GM12891 (cell line): ENCODE measurements at regions not wholly inside any gene's neighbourhood (a gene's known extent, or its start where the extent isn't known, plus 50 kb on each side); places are given as distances from the start of the nearest gene placed in this dataset.

Source experiments
- POLR2A ChIP-seq: IDR thresholded peaks from 2 replicates; pipeline ENCODE4 v1.6.1; 2011; ENCODE audit warnings: low read depth, low read length, control low read depth
- POLR2AphosphoS5 ChIP-seq: IDR thresholded peaks from 2 replicates; pipeline ENCODE4 v1.6.1; 2011; ENCODE audit warnings: low read depth, low read length, control low read depth

DNA sequence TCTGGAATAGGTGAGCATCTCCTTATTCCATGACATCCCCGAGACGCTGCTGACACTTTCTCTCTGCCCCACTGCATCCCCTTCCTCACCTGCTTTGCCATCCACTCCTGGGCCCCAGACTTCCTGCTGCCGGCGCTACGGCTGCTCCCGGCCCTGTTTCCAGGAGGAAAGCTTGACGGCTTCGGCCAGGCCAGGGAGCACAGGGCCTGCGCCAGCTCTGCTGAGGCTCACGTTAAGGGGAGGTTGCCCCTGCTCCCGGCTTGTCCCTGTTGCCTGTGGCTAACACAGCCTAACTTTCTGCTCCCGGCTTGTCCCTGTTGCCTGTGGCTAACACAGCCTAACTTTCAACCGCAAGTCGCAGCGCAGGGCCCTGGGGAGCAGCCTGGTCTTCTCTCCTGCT is 177.3 kb upstream of the RGMA start:
- TF ChIP-seq POLR2A (no peak), POLR2AphosphoS5 (no peak)
